ENCODE measurements at regions not wholly inside any gene's neighbourhood (a gene's known extent, or its start where the extent isn't known, plus 50 kb on each side); places are given as distances from the start of the nearest gene placed in this dataset.

- no peak for TF ChIP-seq CTCF (IDR thresholded peaks at IDR 0.05)
- no peak for TF ChIP-seq FOSL2 (IDR thresholded peaks at IDR 0.05)
- no peak for TF ChIP-seq FOSL2 (CRISPR knock-in tag; IDR thresholded peaks at IDR 0.05)
- no peak for TF ChIP-seq MYC (IDR thresholded peaks at IDR 0.05; ENCODE audit: borderline replicate concordance, low read length)
Measured at GRCh38 chr18:42437001-42437400, 482.0 kb downstream of the PIK3C3 start (continued).

GRCh38 chr18:42437646-42438045 lies 482.6 kb downstream of the PIK3C3 start:
- Histone ChIP-seq H3K4me1 (no peaks in the 10 kb centered on the region), H3K4me2 (no peak overlapping the region), H3K9me3 (no peaks in the 10 kb centered on the region), H3K4me3 (no peak overlapping the region), H3K27ac (no peak overlapping the region)
- DNase-seq (ENCODE audit: low read depth in 1 of 2, low spot score in 1 of 2) (no peak), FAIRE-seq (no peak), ATAC-seq (no peak)
- no peak for TF ChIP-seq PHF8 (IDR thresholded peaks at IDR 0.05; ENCODE audit: borderline replicate concordance, low read depth)
- no peak for TF ChIP-seq FOSL2 (IDR thresholded peaks at IDR 0.05)
- no peak for TF ChIP-seq FOSL2 (CRISPR knock-in tag; IDR thresholded peaks at IDR 0.05)
- no peak for TF ChIP-seq CHD4 (IDR thresholded peaks at IDR 0.05; ENCODE audit: borderline replicate concordance)
- TF ChIP-seq ESRRA (IDR thresholded peaks at IDR 0.05; ENCODE audit: borderline replicate concordance, low read length): no peak
- TF ChIP-seq KDM1A (IDR thresholded peaks at IDR 0.05; ENCODE audit: low read depth): no peak
- TF ChIP-seq SMC3 (IDR thresholded peaks at IDR 0.05): no peak
- TF ChIP-seq FOXS1 (CRISPR knock-in tag; IDR thresholded peaks at IDR 0.05): no peak
- no peak for TF ChIP-seq NPAS2 (CRISPR knock-in tag; IDR thresholded peaks at IDR 0.05; ENCODE audit: borderline replicate concordance)
- no peak for TF ChIP-seq TFCP2L1 (CRISPR knock-in tag; IDR thresholded peaks at IDR 0.05)
- TF ChIP-seq MAX (IDR thresholded peaks at IDR 0.05): no peak
- no peak for TF ChIP-seq BCL3 (IDR thresholded peaks at IDR 0.05)
- no peak for TF ChIP-seq POLR2AphosphoS2 (conservative IDR thresholded peaks at IDR 0.05; ENCODE audit: low read length)
- no peak for TF ChIP-seq FOSB (CRISPR knock-in tag; IDR thresholded peaks at IDR 0.05)
- TF ChIP-seq HES2 (IDR thresholded peaks at IDR 0.05): no peak
- TF ChIP-seq PBX3 (IDR thresholded peaks at IDR 0.05): no peak
- no peak for TF ChIP-seq GATA3 (IDR thresholded peaks at IDR 0.05; ENCODE audit: borderline replicate concordance)
- no peak for TF ChIP-seq HOXB13 (CRISPR knock-in tag; IDR thresholded peaks at IDR 0.05; ENCODE audit: low read depth)
- no peak for TF ChIP-seq HOXB5 (CRISPR knock-in tag; IDR thresholded peaks at IDR 0.05)
- no peak for TF ChIP-seq HEYL (CRISPR knock-in tag; IDR thresholded peaks at IDR 0.05)
- CTCF ChIA-PET: no interaction called here
- POLR2A ChIA-PET: no interaction called here
- WGBS (ENCODE audit: missing lambda C conversion rate): 6% methylated on average over 2 of the region's 2 CpGs

GRCh38 chr18:42442656-42443055 lies 487.6 kb downstream of the PIK3C3 start:
- TF ChIP-seq EHMT2 (IDR thresholded peaks at IDR 0.05; ENCODE audit: low read depth) (no peak), ZC3H11A (IDR thresholded peaks at IDR 0.05) (no peak), JUN (IDR thresholded peaks at IDR 0.05) (no peak), ZNF302 (CRISPR knock-in tag; IDR thresholded peaks at IDR 0.05) (no peak), FOSB (CRISPR knock-in tag; IDR thresholded peaks at IDR 0.05) (no peak), PBX3 (IDR thresholded peaks at IDR 0.05) (no peak), ESRRA (IDR thresholded peaks at IDR 0.05; ENCODE audit: borderline replicate concordance, low read length) (no peak), RAD21 (conservative IDR thresholded peaks at IDR 0.05 in 1 of 2, IDR thresholded peaks at IDR 0.05 in 1 of 2) (no peak), HOXA7 (CRISPR knock-in tag; IDR thresholded peaks at IDR 0.05) (no peak), HDAC2 (IDR thresholded peaks at IDR 0.05) (no peak)
- WGBS (ENCODE audit: missing lambda C conversion rate): 2% methylated on average over 3 of the region's 3 CpGs
- H3K4me3 ChIP-seq: no peak overlapping the region
- H3K4me1 ChIP-seq: no peaks in the 10 kb centered on the region
- ATAC-seq (no peak), DNase-seq (ENCODE audit: low read depth in 1 of 2, low spot score in 1 of 2) (no peak), FAIRE-seq (no peak)
- H3K9me3 ChIP-seq: no peaks in the 10 kb centered on the region
- H3K27ac ChIP-seq: no peak overlapping the region
- ChIA-PET CTCF (interaction anchor here (1.2 kb wide), 1 partner anchor 14 kb away, joined by 3 read pairs; no protein-coding TSS in a partner anchor), POLR2A (no interaction called here)
- no peak overlapping the region for H3K4me2 ChIP-seq
